ENCODE measurements at regions not wholly inside any gene's neighbourhood (a gene's known extent, or its start where the extent isn't known, plus 50 kb on each side); places are given as distances from the start of the nearest gene placed in this dataset.

GRCh38 chr4:141402712-141403111 lies 182.0 kb downstream of the ZNF330 start:
- no peak overlapping the region for H3K4me3 ChIP-seq (IDR thresholded peaks at IDR 0.05; ENCODE audit: insufficient read depth, low read depth, low read length)
- no peak overlapping the region for H2AFZ ChIP-seq (ENCODE audit: low read depth)
- no peaks in the 10 kb centered on the region for H3K4me1 ChIP-seq (ENCODE audit: low read depth, poor library complexity, severe bottlenecking)
- H3K27me3 ChIP-seq (ENCODE audit: insufficient read depth, low read depth) = no peaks in the 10 kb centered on the region
- TF ChIP-seq, protein P1, sequence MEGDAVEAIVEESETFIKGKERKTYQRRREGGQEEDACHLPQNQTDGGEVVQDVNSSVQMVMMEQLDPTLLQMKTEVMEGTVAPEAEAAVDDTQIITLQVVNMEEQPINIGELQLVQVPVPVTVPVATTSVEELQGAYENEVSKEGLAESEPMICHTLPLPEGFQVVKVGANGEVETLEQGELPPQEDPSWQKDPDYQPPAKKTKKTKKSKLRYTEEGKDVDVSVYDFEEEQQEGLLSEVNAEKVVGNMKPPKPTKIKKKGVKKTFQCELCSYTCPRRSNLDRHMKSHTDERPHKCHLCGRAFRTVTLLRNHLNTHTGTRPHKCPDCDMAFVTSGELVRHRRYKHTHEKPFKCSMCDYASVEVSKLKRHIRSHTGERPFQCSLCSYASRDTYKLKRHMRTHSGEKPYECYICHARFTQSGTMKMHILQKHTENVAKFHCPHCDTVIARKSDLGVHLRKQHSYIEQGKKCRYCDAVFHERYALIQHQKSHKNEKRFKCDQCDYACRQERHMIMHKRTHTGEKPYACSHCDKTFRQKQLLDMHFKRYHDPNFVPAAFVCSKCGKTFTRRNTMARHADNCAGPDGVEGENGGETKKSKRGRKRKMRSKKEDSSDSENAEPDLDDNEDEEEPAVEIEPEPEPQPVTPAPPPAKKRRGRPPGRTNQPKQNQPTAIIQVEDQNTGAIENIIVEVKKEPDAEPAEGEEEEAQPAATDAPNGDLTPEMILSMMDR (conservative IDR thresholded peaks at IDR 0.05; ENCODE audit: low read depth, low read length) = no peak
- no peak overlapping the region for H3K9ac ChIP-seq
- no peak overlapping the region for H3K27ac ChIP-seq
- H4K20me1 ChIP-seq (ENCODE audit: insufficient read depth) = no peaks in the 10 kb centered on the region
- H3K79me2 ChIP-seq (ENCODE audit: insufficient read depth, low read depth) = no peaks in the 10 kb centered on the region
- H3K36me3 ChIP-seq (ENCODE audit: insufficient read depth) = no peaks in the 10 kb centered on the region
- H3K4me2 ChIP-seq = no peak overlapping the region

DNA sequence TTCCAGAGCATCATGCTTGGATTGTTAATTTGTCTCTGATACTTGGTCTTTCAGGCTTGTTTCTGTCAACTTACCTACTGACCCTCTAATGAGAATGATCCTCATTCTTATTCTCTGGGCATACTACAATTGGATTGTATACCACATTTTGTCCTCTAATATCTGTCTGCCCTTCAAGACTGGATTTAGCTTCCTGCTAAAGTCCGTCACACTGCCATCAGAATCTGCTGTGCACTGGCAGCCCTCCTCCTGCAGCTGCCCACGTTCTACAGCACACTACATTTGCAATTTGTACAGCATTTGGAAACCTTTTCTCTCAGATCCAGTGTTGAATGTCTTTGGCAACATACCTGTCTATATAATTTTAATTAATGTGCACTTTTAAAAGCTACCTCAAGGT lies 183.1 kb downstream of the ZNF330 start:
- no peaks in the 10 kb centered on the region for H3K36me3 ChIP-seq (ENCODE audit: insufficient read depth)
- H2AFZ ChIP-seq (ENCODE audit: low read depth) = no peak overlapping the region
- no peaks in the 10 kb centered on the region for H3K4me1 ChIP-seq (ENCODE audit: low read depth, poor library complexity, severe bottlenecking)
- no peak overlapping the region for H3K9ac ChIP-seq
- H4K20me1 ChIP-seq (ENCODE audit: insufficient read depth) = no peaks in the 10 kb centered on the region
- H3K79me2 ChIP-seq (ENCODE audit: insufficient read depth, low read depth) = no peaks in the 10 kb centered on the region
- H3K4me2 ChIP-seq = no peak overlapping the region
- H3K27ac ChIP-seq = no peak overlapping the region
- H3K4me3 ChIP-seq (IDR thresholded peaks at IDR 0.05; ENCODE audit: insufficient read depth, low read depth, low read length) = no peak overlapping the region
- TF ChIP-seq, protein P1 (conservative IDR thresholded peaks at IDR 0.05; ENCODE audit: low read depth, low read length) = no peak
- no peaks in the 10 kb centered on the region for H3K27me3 ChIP-seq (ENCODE audit: insufficient read depth, low read depth)

DNA sequence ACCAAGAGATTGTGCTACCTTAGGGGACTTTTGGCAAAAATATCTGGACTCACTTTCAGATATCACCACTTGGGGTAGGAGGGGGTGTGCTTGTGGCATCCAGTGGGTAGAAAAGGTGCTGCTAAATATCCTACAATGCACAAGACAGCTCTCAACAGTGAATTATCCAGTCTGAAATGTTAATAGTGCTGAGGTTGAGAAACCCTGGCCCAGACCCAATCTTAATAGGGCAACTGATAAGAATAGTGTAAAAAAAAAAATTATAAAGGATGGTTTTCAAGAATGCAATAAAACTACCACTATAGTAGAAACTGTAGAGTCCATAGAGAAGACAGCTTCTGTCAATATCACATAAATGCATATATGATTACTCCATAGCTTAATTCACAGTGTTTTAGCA lies 185.5 kb downstream of the ZNF330 start:
- TF ChIP-seq, protein P1 (conservative IDR thresholded peaks at IDR 0.05; ENCODE audit: low read depth, low read length) = no peak
- H3K9ac ChIP-seq = no peak overlapping the region
- H3K27ac ChIP-seq = no peak overlapping the region
- H3K79me2 ChIP-seq (ENCODE audit: insufficient read depth, low read depth) = no peaks in the 10 kb centered on the region
- H3K4me1 ChIP-seq (ENCODE audit: low read depth, poor library complexity, severe bottlenecking) = no peaks in the 10 kb centered on the region
- no peak overlapping the region for H3K4me3 ChIP-seq (IDR thresholded peaks at IDR 0.05; ENCODE audit: insufficient read depth, low read depth, low read length)
- H3K36me3 ChIP-seq (ENCODE audit: insufficient read depth) = no peaks in the 10 kb centered on the region
- H3K4me2 ChIP-seq = no peak overlapping the region
- no peaks in the 10 kb centered on the region for H4K20me1 ChIP-seq (ENCODE audit: insufficient read depth)
- no peak overlapping the region for H2AFZ ChIP-seq (ENCODE audit: low read depth)
- H3K27me3 ChIP-seq (ENCODE audit: insufficient read depth, low read depth) = no peaks in the 10 kb centered on the region

- Histone ChIP-seq H3K9ac (no peak overlapping the region), H2AFZ (ENCODE audit: low read depth) (no peak overlapping the region), H3K4me3 (IDR thresholded peaks at IDR 0.05; ENCODE audit: insufficient read depth, low read depth, low read length) (no peak overlapping the region), H3K36me3 (ENCODE audit: insufficient read depth) (no peaks in the 10 kb centered on the region), H3K27me3 (ENCODE audit: insufficient read depth, low read depth) (no peaks in the 10 kb centered on the region), H3K79me2 (ENCODE audit: insufficient read depth, low read depth) (no peaks in the 10 kb centered on the region), H3K27ac (no peak overlapping the region), H3K4me1 (ENCODE audit: low read depth, poor library complexity, severe bottlenecking) (no peaks in the 10 kb centered on the region), H3K4me2 (no peak overlapping the region), H4K20me1 (ENCODE audit: insufficient read depth) (no peaks in the 10 kb centered on the region)
- TF ChIP-seq, protein P1 (conservative IDR thresholded peaks at IDR 0.05; ENCODE audit: low read depth, low read length) = no peak
Measured at GRCh38 chr4:141409556-141409955, 188.9 kb downstream of the ZNF330 start.

Measured in KMS-11 (cell line).